Activated T-helper 1 cell treated with anti-CD3 and anti-CD28 coated beads, Interleukin-2, amount 50 U/mL, for 16 hours (primary cell): ENCODE measurements at regions not wholly inside any gene's neighbourhood (a gene's known extent, or its start where the extent isn't known, plus 50 kb on each side); places are given as distances from the start of the nearest gene placed in this dataset.

Experiments used
- DNase-seq, 2 donors: peaks; one replicate each; pipeline ENCODE4 v3.0.0-alpha.2; 2020; ENCODE audit warnings: low read depth in 1 of 2, low spot score in 1 of 2

GRCh38 chr6:140052736-140053729 is 678.6 kb upstream of the CITED2 start:
- DNase-seq: no peak

GRCh38 chr6:140051521-140052512 is 677.4 kb upstream of the CITED2 start:
- no peak for DNase-seq

- no peak for DNase-seq
Measured at GRCh38 chr6:140050101-140050995, 675.9 kb upstream of the CITED2 start.

GRCh38 chr6:140049251-140049650 is 674.8 kb upstream of the CITED2 start:
- no peak for DNase-seq

- DNase-seq: no peak
Measured at GRCh38 chr6:140048202-140048790, 673.8 kb upstream of the CITED2 start.

GRCh38 chr6:140047321-140047720 is 672.9 kb upstream of the CITED2 start:
- no peak for DNase-seq

- DNase-seq: no peak
Measured at GRCh38 chr6:140046016-140046632, 671.7 kb upstream of the CITED2 start.

GRCh38 chr6:140045116-140045515 is 670.7 kb upstream of the CITED2 start:
- DNase-seq: no peak

GRCh38 chr6:140044626-140045025 is 670.2 kb upstream of the CITED2 start:
- no peak for DNase-seq

- DNase-seq: no peak
Measured at GRCh38 chr6:140043762-140044378, 669.4 kb upstream of the CITED2 start.

- no peak for DNase-seq
Measured at GRCh38 chr6:140043357-140043756, 668.9 kb upstream of the CITED2 start.

GRCh38 chr6:140041571-140042332 is 667.3 kb upstream of the CITED2 start:
- DNase-seq: no peak

GRCh38 chr6:140041056-140041455 is 666.6 kb upstream of the CITED2 start:
- DNase-seq: no peak

GRCh38 chr6:140040396-140040795 is 665.9 kb upstream of the CITED2 start:
- DNase-seq: no peak

GRCh38 chr6:140039364-140039763 is 664.9 kb upstream of the CITED2 start:
- no peak for DNase-seq

GRCh38 chr6:140036196-140036595 is 661.7 kb upstream of the CITED2 start:
- DNase-seq: no peak

GRCh38 chr6:140032189-140032588 is 657.7 kb upstream of the CITED2 start:
- no peak for DNase-seq

- DNase-seq: no peak
Measured at GRCh38 chr6:140029551-140029950, 655.1 kb upstream of the CITED2 start.

- DNase-seq: no peak
Measured at GRCh38 chr6:140027219-140027618, 652.8 kb upstream of the CITED2 start.
